ENCODE measurements at regions not wholly inside any gene's neighbourhood (a gene's known extent, or its start where the extent isn't known, plus 50 kb on each side); places are given as distances from the start of the nearest gene placed in this dataset.

GRCh38 chr1:200323856-200324400 is 85.9 kb downstream of the ZNF281 start:
- 92% methylated on average over 2 of the region's 2 CpGs for WGBS
- TF ChIP-seq EGR1 (IDR thresholded peaks at IDR 0.05; ENCODE audit: low read depth in 2 of 2): no peak
- TF ChIP-seq, protein P1, sequence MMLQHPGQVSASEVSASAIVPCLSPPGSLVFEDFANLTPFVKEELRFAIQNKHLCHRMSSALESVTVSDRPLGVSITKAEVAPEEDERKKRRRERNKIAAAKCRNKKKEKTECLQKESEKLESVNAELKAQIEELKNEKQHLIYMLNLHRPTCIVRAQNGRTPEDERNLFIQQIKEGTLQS (IDR thresholded peaks at IDR 0.05): no peak
- TF ChIP-seq, protein P2, sequence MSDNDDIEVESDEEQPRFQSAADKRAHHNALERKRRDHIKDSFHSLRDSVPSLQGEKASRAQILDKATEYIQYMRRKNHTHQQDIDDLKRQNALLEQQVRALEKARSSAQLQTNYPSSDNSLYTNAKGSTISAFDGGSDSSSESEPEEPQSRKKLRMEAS (IDR thresholded peaks at IDR 0.05): no peak
- TF ChIP-seq FOXA1 (IDR thresholded peaks at IDR 0.05): no peak
- no peak for TF ChIP-seq RXRA (IDR thresholded peaks at IDR 0.05)
- TF ChIP-seq GABPA (IDR thresholded peaks at IDR 0.05 in 1 of 2, conservative IDR thresholded peaks at IDR 0.05 in 1 of 2): no peak
- no peak for TF ChIP-seq YY1 (IDR thresholded peaks at IDR 0.05)
- no peak for TF ChIP-seq HNF4A (conservative IDR thresholded peaks at IDR 0.05)
- TF ChIP-seq ZBTB33 (IDR thresholded peaks at IDR 0.05): no peak
- no peak for TF ChIP-seq HNF4G (IDR thresholded peaks at IDR 0.05)
- no peak for TF ChIP-seq RAD21 (IDR thresholded peaks at IDR 0.05)
- no peaks in the 10 kb centered on the region for H3K27me3 ChIP-seq (ENCODE audit: control insufficient read depth in 4 of 4, insufficient read depth in 4 of 4, low read length in 3 of 4)
- H3K9ac ChIP-seq (ENCODE audit: low read depth in 1 of 2, low read length in 2 of 2): no peak overlapping the region
- no peak for DNase-seq (ENCODE audit: low spot score)
- no peaks in the 10 kb centered on the region for H3K9me3 ChIP-seq (ENCODE audit: control insufficient read depth in 4 of 4, low read length in 3 of 4)
- H3K4me1 ChIP-seq (ENCODE audit: control insufficient read depth in 4 of 4, insufficient read depth in 4 of 4, low read length in 3 of 4): no peaks in the 10 kb centered on the region
- no peaks in the 10 kb centered on the region for H3K36me3 ChIP-seq (ENCODE audit: control insufficient read depth in 4 of 4, insufficient read depth in 3 of 4, low read depth in 1 of 4, low read length in 3 of 4)
- no peak overlapping the region for H3K27ac ChIP-seq (ENCODE audit: low read depth in 1 of 2, low read length in 2 of 2)
- no peak overlapping the region for H3K4me3 ChIP-seq (ENCODE audit: low read depth in 1 of 3, low read length in 3 of 3)

DNA sequence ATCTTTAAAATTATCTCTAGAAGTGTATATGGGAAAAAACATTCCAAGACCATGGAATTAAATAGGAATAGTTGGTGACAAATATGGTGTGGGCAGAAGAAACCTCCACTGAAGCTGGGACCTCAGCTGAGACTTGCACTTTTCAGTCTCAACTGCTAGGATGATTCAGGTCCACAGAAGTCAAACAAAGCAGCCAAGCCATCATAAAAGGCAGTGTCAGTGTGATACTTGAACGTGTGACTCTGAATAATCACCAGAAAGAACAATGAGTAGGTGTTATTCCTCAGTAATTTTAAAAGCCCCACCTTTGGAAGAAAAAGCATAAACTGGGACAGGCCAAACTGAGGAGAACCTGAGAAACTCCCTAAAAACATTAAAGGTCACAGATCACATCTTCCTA is 90.7 kb downstream of the ZNF281 start:
- Histone ChIP-seq H3K27me3 (ENCODE audit: control insufficient read depth in 4 of 4, insufficient read depth in 4 of 4, low read length in 3 of 4) (no peaks in the 10 kb centered on the region), H3K9me3 (ENCODE audit: control insufficient read depth in 4 of 4, low read length in 3 of 4) (no peaks in the 10 kb centered on the region), H3K4me3 (ENCODE audit: low read depth in 1 of 3, low read length in 3 of 3) (no peak overlapping the region), H3K4me1 (ENCODE audit: control insufficient read depth in 4 of 4, insufficient read depth in 4 of 4, low read length in 3 of 4) (peaks cover 0 to 13% (median 2%) of the 10 kb centered on the region in 4 donors), H3K36me3 (ENCODE audit: control insufficient read depth in 4 of 4, insufficient read depth in 3 of 4, low read depth in 1 of 4, low read length in 3 of 4) (no peaks in the 10 kb centered on the region), H3K27ac (ENCODE audit: low read depth in 1 of 2, low read length in 2 of 2) (no peak overlapping the region), H3K9ac (ENCODE audit: low read depth in 1 of 2, low read length in 2 of 2) (no peak overlapping the region)
- WGBS: 75% methylated on average over 1 of the region's 1 CpG
- TF ChIP-seq TAF1 (conservative IDR thresholded peaks at IDR 0.05) (no peak), HNF4G (IDR thresholded peaks at IDR 0.05) (no peak), FOXA1 (IDR thresholded peaks at IDR 0.05) (no peak), ZBTB33 (IDR thresholded peaks at IDR 0.05) (no peak), SP1 (IDR thresholded peaks at IDR 0.05) (no peak), CTCF (IDR thresholded peaks at IDR 0.05; ENCODE audit: low read depth, low read length, missing input control) (no peak), EGR1 (IDR thresholded peaks at IDR 0.05; ENCODE audit: low read depth in 2 of 2) (no peak), RAD21 (IDR thresholded peaks at IDR 0.05) (no peak), REST (IDR thresholded peaks at IDR 0.05) (no peak), HNF4A (conservative IDR thresholded peaks at IDR 0.05) (no peak)
- TF ChIP-seq, protein P2 (IDR thresholded peaks at IDR 0.05): no peak
- no peak for DNase-seq (ENCODE audit: low spot score)

Data from liver (tissue), 8 donors.